GM23248 (cell line): ENCODE measurements at regions not wholly inside any gene's neighbourhood (a gene's known extent, or its start where the extent isn't known, plus 50 kb on each side); places are given as distances from the start of the nearest gene placed in this dataset.

ENCODE experiments used
- EZH2 ChIP-seq: fragments of 200-600 bp; sonication (generic); IDR thresholded peaks from 2 replicates; pipeline ENCODE4 v1.6.1; 2018; ENCODE audit warnings: antibody characterized with exemption, mild to moderate bottlenecking; ENCODE audit not compliant: insufficient read depth, poor library complexity, severe bottlenecking
- EZH2phosphoT487 ChIP-seq: fragments of 200-600 bp; sonication (generic); IDR thresholded peaks from 2 replicates; pipeline ENCODE4 v1.6.1; 2018; ENCODE audit warnings: antibody characterized with exemption, moderate library complexity, mild to moderate bottlenecking, low read depth; ENCODE audit not compliant: insufficient read depth

DNA sequence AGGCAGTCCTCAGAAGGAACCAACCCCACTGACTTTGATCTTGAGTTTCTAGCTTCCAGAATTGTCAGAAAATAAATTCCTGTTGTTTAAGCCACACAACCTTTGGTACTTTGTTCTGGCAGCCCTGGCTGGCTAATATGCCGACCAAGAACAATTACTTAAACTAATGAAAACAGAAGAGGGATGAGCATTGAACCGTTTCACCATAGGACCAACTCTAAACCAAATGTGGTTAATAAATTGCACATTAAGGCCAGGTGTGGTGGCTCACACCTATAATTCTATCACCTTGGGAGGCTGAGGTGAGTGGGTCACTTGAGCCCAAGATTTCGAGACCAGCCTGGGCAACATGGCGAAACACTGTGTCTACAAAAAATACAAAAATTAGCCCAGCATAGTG lies 160.9 kb upstream of the RAI14 start:
- no peak for TF ChIP-seq EZH2
- TF ChIP-seq EZH2phosphoT487, result no peak
